ENCODE measurements at regions not wholly inside any gene's neighbourhood (a gene's known extent, or its start where the extent isn't known, plus 50 kb on each side); places are given as distances from the start of the nearest gene placed in this dataset.
"Not testable (repeated sequence)": the region's sequence is repeated elsewhere in the genome, so short reads cannot be mapped to it uniquely, and the experiment has no call there.

DNA sequence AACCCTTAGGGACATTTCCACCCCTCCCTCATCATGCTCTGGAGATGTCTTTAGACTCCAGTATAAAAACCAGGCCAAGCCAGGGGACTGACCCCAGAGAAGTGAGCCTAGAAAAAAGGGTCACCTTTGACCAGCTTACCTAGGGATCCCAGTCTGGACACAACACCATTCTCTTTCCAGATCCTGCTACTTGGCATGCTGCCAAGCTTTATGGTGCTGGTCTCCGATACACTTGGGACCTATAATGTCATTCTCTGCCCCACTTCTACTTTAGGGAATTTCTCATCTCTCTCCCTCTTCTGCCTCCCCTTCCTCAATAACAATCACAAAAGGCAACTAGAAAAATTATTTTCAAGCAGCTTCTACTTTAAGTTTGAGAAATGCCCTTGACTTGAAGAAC lies 124.4 kb downstream of the LRRN1 start:
- 86 to 91% methylated on average over 1 of the region's 1 CpG for WGBS, 2 donors
- intact Hi-C loops (cut with DNase I), result no loop called here

DNA sequence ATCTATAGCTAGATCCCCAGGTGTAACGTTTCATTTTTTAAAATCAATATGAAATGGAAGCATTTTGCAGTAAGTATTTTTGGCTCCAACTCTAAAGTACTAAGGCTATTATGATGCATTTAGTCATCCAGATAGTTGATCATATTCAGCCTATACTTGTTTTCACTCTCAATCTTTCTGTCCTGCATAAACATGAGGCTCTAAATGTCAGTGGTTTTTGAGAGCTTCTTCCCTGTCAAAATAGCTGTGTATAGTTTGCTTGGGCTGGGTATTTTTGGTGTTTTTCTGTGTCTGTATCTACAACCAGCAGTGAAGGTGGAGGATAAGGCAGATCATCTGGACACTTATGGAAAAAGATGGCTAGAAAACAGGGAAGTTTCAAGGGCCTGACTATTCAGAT lies 128.0 kb downstream of the LRRN1 start:
- no peaks in the 10 kb centered on the region for H3K4me1 ChIP-seq
- no peak for DNase-seq
- no peaks in the 10 kb centered on the region for H3K36me3 ChIP-seq
- no peaks in the 10 kb centered on the region for H3K27me3 ChIP-seq
- H3K27ac ChIP-seq, result no peak overlapping the region
- no peak overlapping the region for H3K4me3 ChIP-seq
- 86 to 93% methylated on average over 1 of the region's 1 CpG for WGBS, 2 donors
- intact Hi-C loops (cut with DNase I), result no loop called here
- H3K9me3 ChIP-seq, result peaks cover 0 to 8% (median 6%) of the 10 kb centered on the region in 4 donors
- no peak for TF ChIP-seq POLR2A (IDR thresholded peaks at IDR 0.05)
- TF ChIP-seq POLR2AphosphoS5 (IDR thresholded peaks at IDR 0.05), result no peak
- no peak for TF ChIP-seq EP300 (IDR thresholded peaks at IDR 0.05)
- TF ChIP-seq, protein P1, sequence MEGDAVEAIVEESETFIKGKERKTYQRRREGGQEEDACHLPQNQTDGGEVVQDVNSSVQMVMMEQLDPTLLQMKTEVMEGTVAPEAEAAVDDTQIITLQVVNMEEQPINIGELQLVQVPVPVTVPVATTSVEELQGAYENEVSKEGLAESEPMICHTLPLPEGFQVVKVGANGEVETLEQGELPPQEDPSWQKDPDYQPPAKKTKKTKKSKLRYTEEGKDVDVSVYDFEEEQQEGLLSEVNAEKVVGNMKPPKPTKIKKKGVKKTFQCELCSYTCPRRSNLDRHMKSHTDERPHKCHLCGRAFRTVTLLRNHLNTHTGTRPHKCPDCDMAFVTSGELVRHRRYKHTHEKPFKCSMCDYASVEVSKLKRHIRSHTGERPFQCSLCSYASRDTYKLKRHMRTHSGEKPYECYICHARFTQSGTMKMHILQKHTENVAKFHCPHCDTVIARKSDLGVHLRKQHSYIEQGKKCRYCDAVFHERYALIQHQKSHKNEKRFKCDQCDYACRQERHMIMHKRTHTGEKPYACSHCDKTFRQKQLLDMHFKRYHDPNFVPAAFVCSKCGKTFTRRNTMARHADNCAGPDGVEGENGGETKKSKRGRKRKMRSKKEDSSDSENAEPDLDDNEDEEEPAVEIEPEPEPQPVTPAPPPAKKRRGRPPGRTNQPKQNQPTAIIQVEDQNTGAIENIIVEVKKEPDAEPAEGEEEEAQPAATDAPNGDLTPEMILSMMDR (IDR thresholded peaks at IDR 0.05), result no peak

More for the DNA sequence above, 124.4 kb downstream of the LRRN1 start:
- Histone ChIP-seq H3K27ac (no peak overlapping the region), H3K36me3 (no peaks in the 10 kb centered on the region), H3K27me3 (no peaks in the 10 kb centered on the region), H3K4me3 (no peak overlapping the region), H3K9me3 (no peaks in the 10 kb centered on the region), H3K4me1 (no peaks in the 10 kb centered on the region)
- no peak for DNase-seq
- no peak for TF ChIP-seq POLR2A (IDR thresholded peaks at IDR 0.05)

DNA sequence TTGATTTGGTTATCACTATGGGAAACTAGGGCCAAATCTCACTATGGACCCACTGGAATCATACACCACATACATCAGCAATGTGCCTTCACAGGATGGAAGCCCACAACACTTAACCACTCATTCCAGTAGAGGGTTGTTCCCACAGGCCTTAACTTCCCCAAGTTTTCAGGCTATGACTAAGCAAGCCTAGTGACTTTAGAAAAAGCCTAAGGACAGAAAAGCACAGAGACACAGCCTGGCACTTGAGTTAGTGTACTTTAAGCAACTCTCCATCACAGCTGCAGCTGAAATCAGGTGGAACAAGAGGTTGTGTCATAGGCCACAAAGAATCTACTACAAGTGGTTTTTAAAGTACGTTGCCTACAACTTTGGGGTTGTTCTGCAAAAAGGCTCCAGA lies 128.7 kb downstream of the LRRN1 start:
- Histone ChIP-seq H3K27ac (no peak overlapping the region), H3K9me3 (peaks cover 0 to 8% (median 6%) of the 10 kb centered on the region in 4 donors), H3K4me3 (no peak overlapping the region), H3K36me3 (no peaks in the 10 kb centered on the region), H3K4me1 (no peaks in the 10 kb centered on the region), H3K27me3 (no peaks in the 10 kb centered on the region)
- WGBS, 2 donors, result 80 to 82% methylated on average over 1 of the region's 1 CpG
- no peak for TF ChIP-seq POLR2A (IDR thresholded peaks at IDR 0.05)
- TF ChIP-seq, protein P1 (IDR thresholded peaks at IDR 0.05), result no peak
- TF ChIP-seq EP300 (IDR thresholded peaks at IDR 0.05), result no peak
- TF ChIP-seq POLR2AphosphoS5 (IDR thresholded peaks at IDR 0.05), result no peak
- DNase-seq, result no peak
- intact Hi-C loops (cut with DNase I), result no loop called here

DNA sequence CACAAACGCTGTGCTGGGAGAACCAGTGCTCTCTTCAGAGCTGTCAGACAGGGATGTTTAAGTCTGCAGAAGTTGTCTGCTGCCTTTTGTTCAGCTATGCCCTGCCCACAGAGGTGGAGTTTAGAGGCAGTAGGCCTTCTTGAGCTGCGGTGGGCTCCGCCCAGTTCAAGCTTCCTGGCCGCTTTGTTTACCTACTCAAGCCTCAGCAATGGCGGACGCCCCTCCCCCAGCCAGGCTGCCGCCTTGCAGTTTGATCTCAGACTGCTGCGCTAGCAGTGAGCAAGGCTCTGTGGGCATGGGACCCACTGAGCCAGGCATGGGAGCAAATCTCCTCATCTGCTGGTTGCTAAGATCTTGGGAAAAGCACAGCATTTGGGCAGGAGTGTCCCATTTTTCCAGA lies 142.1 kb downstream of the LRRN1 start:
- DNase-seq; intact Hi-C loops (cut with DNase I); H3K27ac ChIP-seq; H3K36me3 ChIP-seq; H3K4me3 ChIP-seq; H3K27me3 ChIP-seq; H3K9me3 ChIP-seq; H3K4me1 ChIP-seq: not testable (repeated sequence)
- WGBS, 2 donors, result 74 to 80% methylated on average over 8 of the region's 8 CpGs

DNA sequence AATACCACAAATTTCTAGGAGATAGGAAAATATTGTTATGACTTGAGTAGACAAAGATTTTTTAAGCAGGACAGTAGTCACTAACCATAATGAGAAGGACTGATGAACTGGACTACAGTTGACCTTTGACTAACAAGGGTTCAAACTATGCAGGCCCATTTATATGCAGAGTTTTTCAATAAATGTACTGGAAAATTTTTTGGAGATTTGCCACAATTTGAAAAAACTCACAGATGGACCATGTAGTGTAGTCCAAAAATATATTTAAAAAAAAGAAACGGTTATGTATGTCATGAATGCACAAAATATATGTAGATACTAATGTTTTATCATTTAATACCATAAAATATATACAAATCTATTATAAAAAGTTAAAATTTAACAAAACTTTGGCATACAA lies 151.8 kb downstream of the LRRN1 start:
- WGBS, 2 donors, result 7 to 30% methylated on average over 1 of the region's 1 CpG
- Histone ChIP-seq H3K4me1 (no peaks in the 10 kb centered on the region), H3K36me3 (no peaks in the 10 kb centered on the region), H3K27me3 (no peaks in the 10 kb centered on the region), H3K4me3 (no peak overlapping the region), H3K27ac (no peak overlapping the region), H3K9me3 (no peaks in the 10 kb centered on the region)
- DNase-seq, result no peak
- intact Hi-C loops (cut with DNase I), result no loop called here
- TF ChIP-seq POLR2A (IDR thresholded peaks at IDR 0.05) (no peak), EP300 (IDR thresholded peaks at IDR 0.05) (no peak), POLR2AphosphoS5 (IDR thresholded peaks at IDR 0.05) (no peak)
- TF ChIP-seq, protein P1 (IDR thresholded peaks at IDR 0.05), result no peak

DNA sequence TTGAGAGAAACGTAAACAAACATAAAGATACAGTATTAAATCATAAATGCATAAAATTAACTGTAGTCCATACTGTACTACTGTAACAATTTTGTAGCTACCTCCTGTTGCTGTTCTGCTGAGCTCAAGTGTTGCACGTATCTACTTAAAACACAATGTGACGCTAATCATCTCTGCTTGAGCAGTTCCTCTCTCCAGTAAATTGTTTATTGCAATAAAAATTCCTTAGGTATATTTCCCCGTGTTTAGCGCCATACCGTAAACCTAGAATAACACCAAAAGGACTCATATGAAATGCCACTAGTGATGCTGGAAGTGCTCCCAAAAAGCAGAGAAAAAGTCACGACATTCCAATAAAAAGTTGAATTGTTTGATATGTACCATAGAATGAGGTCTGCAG lies 152.3 kb downstream of the LRRN1 start:
- intact Hi-C loops (cut with DNase I), result no loop called here
- H3K4me1 ChIP-seq, result no peaks in the 10 kb centered on the region
- no peaks in the 10 kb centered on the region for H3K27me3 ChIP-seq
- H3K27ac ChIP-seq, result no peak overlapping the region
- no peak for TF ChIP-seq POLR2AphosphoS5 (IDR thresholded peaks at IDR 0.05)
- TF ChIP-seq, protein P1 (IDR thresholded peaks at IDR 0.05), result no peak
- TF ChIP-seq EP300 (IDR thresholded peaks at IDR 0.05), result no peak
- TF ChIP-seq POLR2A (IDR thresholded peaks at IDR 0.05), result no peak
- no peaks in the 10 kb centered on the region for H3K9me3 ChIP-seq
- no peaks in the 10 kb centered on the region for H3K36me3 ChIP-seq
- DNase-seq, result no peak
- 61 to 63% methylated on average over 7 of the region's 7 CpGs for WGBS, 2 donors
- no peak overlapping the region for H3K4me3 ChIP-seq

DNA sequence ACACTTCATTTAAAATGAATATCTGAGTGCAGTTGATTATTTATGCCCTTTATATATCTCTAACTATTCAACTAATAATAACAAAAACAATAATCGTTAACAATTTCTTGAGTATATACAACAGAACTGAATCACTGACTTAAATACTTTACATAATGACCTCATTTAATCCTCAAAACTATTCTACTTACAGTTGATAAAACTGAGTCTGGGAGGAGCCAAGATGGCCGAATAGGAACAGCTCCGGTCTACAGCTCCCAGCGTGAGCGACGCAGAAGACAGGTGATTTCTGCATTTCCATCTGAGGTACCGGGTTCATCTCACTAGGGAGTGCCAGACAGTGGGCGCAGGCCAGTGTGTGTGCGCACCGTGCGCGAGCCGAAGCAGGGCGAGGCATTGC lies 163.6 kb downstream of the LRRN1 start:
- H3K36me3 ChIP-seq; DNase-seq; H3K4me1 ChIP-seq; H3K27ac ChIP-seq; intact Hi-C loops (cut with DNase I); H3K9me3 ChIP-seq; H3K4me3 ChIP-seq; H3K27me3 ChIP-seq: not testable (repeated sequence)
- WGBS, 2 donors, result 57 to 77% methylated on average over 6 of the region's 14 CpGs
